SH-SY5Y (cell line): ENCODE measurements at regions not wholly inside any gene's neighbourhood (a gene's known extent, or its start where the extent isn't known, plus 50 kb on each side); places are given as distances from the start of the nearest gene placed in this dataset.

Experiments used
- GATA2 ChIP-seq: IDR thresholded peaks from 2 replicates; pipeline ENCODE4 v1.6.1; 2011; ENCODE audit warnings: mild to moderate bottlenecking, low read depth, low read length
- GATA3 ChIP-seq: IDR thresholded peaks from 2 replicates; pipeline ENCODE4 v1.6.1; 2011; ENCODE audit warnings: low read depth, mild to moderate bottlenecking, low read length, moderate library complexity

GRCh38 chr12:111293266-111294009 lies 75.5 kb downstream of the PHETA1 start:
- no peak for TF ChIP-seq GATA2
- TF ChIP-seq GATA3 = no peak
